ENCODE measurements at regions not wholly inside any gene's neighbourhood (a gene's known extent, or its start where the extent isn't known, plus 50 kb on each side); places are given as distances from the start of the nearest gene placed in this dataset.
"Not testable (repeated sequence)": the region's sequence is repeated elsewhere in the genome, so short reads cannot be mapped to it uniquely, and the experiment has no call there.

GRCh38 chr17:37859451-37859850 lies 64.8 kb upstream of the TBC1D3K start:
- H3K4me3 ChIP-seq (ENCODE audit: low read depth in 1 of 2, low read length in 1 of 2) = no peak overlapping the region
- no peaks in the 10 kb centered on the region for H3K9me3 ChIP-seq
- no peaks in the 10 kb centered on the region for H3K27me3 ChIP-seq
- no peaks in the 10 kb centered on the region for H3K36me3 ChIP-seq
- H3K27ac ChIP-seq = no peak overlapping the region
- H3K4me1 ChIP-seq (ENCODE audit: control insufficient read depth in 1 of 2, insufficient read depth in 1 of 2, low read depth in 1 of 2, low read length in 1 of 2) = no peaks in the 10 kb centered on the region
- no peak for TF ChIP-seq CTCF (IDR thresholded peaks at IDR 0.05)

DNA sequence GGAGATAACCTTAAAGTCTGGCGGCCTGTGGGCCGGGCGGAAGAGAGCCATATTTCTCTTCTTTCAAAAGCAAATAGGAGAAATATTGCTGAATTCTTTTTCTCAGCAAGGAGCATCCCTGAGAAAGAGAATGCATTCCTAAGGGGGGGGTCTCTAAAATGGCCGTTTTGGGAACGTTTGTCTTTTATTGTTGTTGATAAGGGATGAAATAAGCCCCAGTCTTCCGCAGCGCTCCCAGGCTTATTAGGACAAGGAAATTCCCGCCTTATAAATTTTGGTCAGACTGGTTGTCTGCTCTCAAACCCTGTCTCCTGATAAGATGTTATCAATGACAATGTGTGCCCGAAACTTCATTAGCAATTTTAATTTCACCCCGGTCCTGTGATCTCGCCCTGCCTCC lies 65.8 kb upstream of the TBC1D3K start:
- not testable (repeated sequence) for H3K4me1 ChIP-seq (ENCODE audit: control insufficient read depth in 1 of 2, insufficient read depth in 1 of 2, low read depth in 1 of 2, low read length in 1 of 2); H3K27ac ChIP-seq; H3K36me3 ChIP-seq; H3K27me3 ChIP-seq; H3K4me3 ChIP-seq (ENCODE audit: low read depth in 1 of 2, low read length in 1 of 2); H3K9me3 ChIP-seq

DNA sequence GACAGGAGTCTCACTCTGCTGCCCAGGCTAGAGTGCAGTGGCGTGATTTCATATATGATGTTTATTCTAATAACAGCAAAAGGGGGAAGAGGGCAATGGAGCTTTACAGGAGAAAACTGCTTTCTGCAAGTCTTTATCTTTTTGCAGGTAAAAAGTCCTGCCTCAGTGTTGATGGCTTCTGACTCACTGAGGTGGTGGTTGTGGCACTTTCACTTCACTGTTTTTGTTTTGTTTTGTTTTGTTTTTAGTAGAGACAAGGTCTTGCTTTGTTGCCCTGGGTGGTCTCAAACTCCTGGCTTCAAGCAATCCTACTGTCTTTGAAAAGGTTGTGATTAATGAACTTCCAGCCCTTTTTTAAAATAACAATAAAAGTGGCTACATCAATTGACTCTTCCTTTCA lies 68.0 kb upstream of the TBC1D3K start:
- Histone ChIP-seq H3K4me1 (ENCODE audit: control insufficient read depth in 1 of 2, insufficient read depth in 1 of 2, low read depth in 1 of 2, low read length in 1 of 2) (no peaks in the 10 kb centered on the region), H3K36me3 (no peaks in the 10 kb centered on the region), H3K9me3 (no peaks in the 10 kb centered on the region), H3K27ac (no peak overlapping the region), H3K4me3 (ENCODE audit: low read depth in 1 of 2, low read length in 1 of 2) (no peak overlapping the region), H3K27me3 (no peaks in the 10 kb centered on the region)
- no peak for TF ChIP-seq CTCF (IDR thresholded peaks at IDR 0.05)

- Histone ChIP-seq H3K27ac (no peak overlapping the region), H3K36me3 (no peaks in the 10 kb centered on the region), H3K27me3 (no peaks in the 10 kb centered on the region), H3K4me1 (ENCODE audit: control insufficient read depth in 1 of 2, insufficient read depth in 1 of 2, low read depth in 1 of 2, low read length in 1 of 2) (peaks cover 3 to 4% of the 10 kb centered on the region in 2 experiments), H3K4me3 (ENCODE audit: low read depth in 1 of 2, low read length in 1 of 2) (no peak overlapping the region), H3K9me3 (no peaks in the 10 kb centered on the region)
- TF ChIP-seq CTCF (IDR thresholded peaks at IDR 0.05) = no peak
Observed at GRCh38 chr17:37849617-37849972, 74.6 kb upstream of the TBC1D3K start.

DNA sequence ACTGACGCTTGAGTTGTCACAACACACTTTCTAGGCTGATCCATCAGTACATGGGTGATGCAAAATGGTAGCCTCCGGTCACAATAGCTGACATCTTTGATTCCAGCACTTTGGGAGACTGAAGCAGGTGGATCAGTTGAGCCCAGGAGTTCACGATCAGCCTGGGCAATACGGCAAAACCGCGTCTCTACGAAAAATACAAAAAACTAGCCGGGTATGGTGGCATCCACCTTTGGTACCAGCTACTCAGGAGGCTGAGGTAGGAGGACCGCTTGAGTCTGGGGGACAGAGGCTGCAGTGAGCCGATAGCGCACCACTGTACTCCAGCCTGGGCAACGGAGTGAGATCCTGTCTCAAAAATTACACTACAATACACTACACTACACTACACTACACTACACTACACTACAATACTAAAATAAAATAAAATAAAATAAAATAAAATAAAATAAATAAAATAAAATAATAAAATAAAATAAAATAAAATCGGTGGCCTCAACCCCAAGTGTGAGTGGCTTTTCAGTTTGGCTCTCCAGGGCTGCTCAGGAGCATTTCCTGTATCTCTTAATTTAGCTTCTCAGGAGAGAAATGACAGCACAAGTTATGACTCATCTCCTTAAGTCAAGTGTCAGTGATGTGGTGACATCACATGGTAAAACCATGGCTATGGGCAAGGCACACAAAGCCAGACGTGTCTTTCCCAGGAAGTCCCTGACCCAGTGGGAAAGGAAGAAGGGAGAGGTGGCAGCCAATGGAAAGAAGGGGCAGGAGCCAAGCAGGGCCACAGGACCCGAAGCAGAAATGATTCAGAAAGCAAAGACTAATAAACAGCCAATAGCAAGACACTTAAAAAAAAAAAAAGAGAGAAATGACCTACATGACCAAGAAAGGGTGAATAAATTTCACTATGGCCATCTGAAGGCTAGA lies 75.3 kb upstream of the TBC1D3K start:
- no peak for TF ChIP-seq CTCF (IDR thresholded peaks at IDR 0.05)
- peaks cover 9 to 10% of the 10 kb centered on the region in 2 experiments for H3K4me1 ChIP-seq (ENCODE audit: control insufficient read depth in 1 of 2, insufficient read depth in 1 of 2, low read depth in 1 of 2, low read length in 1 of 2)
- no peak overlapping the region for H3K27ac ChIP-seq
- no peak overlapping the region for H3K4me3 ChIP-seq (ENCODE audit: low read depth in 1 of 2, low read length in 1 of 2)
- no peaks in the 10 kb centered on the region for H3K36me3 ChIP-seq
- no peaks in the 10 kb centered on the region for H3K9me3 ChIP-seq
- no peaks in the 10 kb centered on the region for H3K27me3 ChIP-seq

DNA sequence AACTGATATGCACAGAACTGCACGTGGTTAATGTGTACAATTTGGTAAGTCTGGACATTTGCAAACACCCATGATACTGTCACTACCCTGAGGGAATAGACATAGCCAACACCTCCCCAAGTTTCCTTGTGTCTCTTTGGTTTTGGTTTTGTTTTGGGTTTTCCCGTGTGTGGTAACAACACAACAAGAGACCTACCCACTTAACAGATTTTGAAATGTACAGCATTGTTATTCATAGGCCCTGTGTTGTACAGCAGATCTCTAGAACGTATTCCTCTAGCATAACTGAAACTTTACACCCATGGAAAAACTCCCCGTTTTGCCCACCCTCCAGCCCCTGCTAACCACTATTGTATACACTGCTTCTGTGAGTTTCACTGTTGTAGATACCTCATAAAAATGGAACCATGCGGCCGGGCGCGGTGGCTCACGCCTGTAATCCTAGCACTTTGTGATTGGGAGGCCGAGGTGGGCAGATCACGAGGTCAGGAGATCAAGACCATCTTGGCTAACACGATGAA lies 76.3 kb upstream of the TBC1D3K start:
- TF ChIP-seq CTCF (IDR thresholded peaks at IDR 0.05) = no peak
- Histone ChIP-seq H3K27ac (no peak overlapping the region), H3K27me3 (no peaks in the 10 kb centered on the region)

More for the DNA sequence above, 76.3 kb upstream of the TBC1D3K start:
- peaks cover 10% of the 10 kb centered on the region in 2 experiments for H3K4me1 ChIP-seq (ENCODE audit: control insufficient read depth in 1 of 2, insufficient read depth in 1 of 2, low read depth in 1 of 2, low read length in 1 of 2)
- no peaks in the 10 kb centered on the region for H3K9me3 ChIP-seq
- H3K4me3 ChIP-seq (ENCODE audit: low read depth in 1 of 2, low read length in 1 of 2) = no peak overlapping the region
- no peaks in the 10 kb centered on the region for H3K36me3 ChIP-seq

Measured in neutrophil (primary cell).